ENCODE measurements at regions not wholly inside any gene's neighbourhood (a gene's known extent, or its start where the extent isn't known, plus 50 kb on each side); places are given as distances from the start of the nearest gene placed in this dataset.

- no peak for DNase-seq (ENCODE audit: low spot score)
These were observed 70.6 kb upstream of the WDR75 start for GRCh38 chr2:189370719-189371118.

DNA sequence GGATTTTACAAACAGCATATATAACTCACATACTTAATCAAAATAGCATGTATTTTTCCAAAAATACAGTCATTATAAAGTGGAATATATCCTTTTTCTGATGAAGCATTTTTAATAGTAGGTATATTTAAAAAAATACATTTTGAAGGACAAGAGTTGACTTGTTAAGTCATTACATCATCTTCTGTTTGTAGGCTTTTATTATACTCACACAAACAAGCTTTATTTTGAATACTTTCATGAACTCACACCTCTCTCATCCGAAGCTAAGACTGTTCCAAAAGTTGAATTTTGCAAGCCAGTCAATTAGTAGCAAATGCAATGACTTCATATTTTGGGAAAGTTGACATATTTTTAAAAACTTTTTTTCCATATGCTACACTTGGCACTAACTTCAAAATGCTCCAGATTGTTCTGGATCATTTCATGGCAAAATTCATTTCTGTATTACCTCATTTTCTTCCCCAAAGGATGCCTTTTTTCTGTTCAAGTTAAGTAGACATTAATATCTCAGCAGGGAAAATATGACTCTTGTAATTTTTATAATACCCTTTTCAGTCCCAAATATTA lies 68.5 kb upstream of the WDR75 start:
- no peak for DNase-seq (ENCODE audit: low spot score)

DNA sequence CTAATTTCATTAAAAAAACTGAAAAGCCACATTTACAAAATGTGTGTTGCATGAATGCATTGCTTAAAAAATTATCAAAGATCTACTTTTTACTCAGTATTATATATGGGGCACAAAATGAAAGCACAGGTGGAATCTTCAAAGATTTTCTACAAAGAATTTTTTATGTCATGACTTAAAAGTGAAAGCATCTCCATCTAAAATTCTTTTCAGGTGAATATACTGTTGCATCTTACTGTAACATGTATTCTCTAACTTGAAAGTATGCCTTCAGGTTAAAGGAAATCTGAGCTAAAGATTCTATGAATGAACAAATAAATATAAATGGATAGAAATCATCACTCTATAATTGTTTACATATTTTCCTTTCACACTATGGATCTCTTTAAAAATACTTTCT lies 66.8 kb upstream of the WDR75 start:
- DNase-seq (ENCODE audit: low spot score): no peak

GRCh38 chr2:189375842-189376241 lies 65.4 kb upstream of the WDR75 start:
- DNase-seq (ENCODE audit: low spot score): no peak

GRCh38 chr2:189379287-189379630 lies 62.0 kb upstream of the WDR75 start:
- no peak for DNase-seq (ENCODE audit: low spot score)

DNA sequence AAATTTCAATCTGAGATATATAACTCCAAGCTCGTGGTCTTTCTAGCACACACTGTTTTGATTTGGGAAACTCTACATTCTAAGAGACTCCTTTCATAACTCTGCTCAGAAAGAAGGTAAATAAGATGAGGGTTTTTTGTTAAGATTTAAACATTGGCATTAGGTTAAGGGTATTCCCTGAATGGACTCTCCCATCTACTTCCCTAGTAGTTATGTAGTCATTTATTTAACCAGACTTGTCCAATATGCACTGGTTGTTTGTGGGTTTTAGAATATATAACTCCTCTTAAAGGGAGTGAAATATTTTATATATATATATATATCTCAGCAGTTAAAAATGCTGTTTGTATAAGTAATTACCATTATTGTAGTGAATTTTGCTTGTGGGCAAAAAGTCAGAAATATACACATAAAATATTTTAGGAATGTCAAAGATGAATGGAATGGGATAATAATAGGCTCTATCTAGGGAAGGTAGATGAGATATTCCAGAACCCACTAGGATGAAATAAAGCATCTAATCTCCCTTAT lies 61.5 kb upstream of the WDR75 start:
- no peak for DNase-seq (ENCODE audit: low spot score)

DNA sequence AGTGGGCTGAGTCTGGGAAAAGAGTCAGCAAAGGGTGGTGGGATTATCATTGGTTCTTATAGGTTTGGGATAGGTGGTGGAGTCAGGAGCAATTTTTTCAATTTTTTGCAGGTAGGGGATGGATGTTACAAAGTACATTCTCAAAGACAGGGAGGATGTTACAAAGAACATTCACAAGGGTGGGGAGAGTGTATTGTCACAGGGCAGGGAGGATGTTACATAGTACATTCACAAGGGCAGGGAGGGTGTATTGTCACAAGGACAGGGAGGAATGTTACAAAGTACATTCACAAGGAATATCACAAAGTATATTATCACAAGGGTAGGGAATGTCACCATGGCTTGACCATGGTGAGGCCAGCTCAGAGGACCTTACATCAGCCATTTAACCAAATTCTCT lies 58.6 kb upstream of the WDR75 start:
- DNase-seq (ENCODE audit: low spot score): no peak

- no peak for DNase-seq (ENCODE audit: low spot score)
These were observed 54.5 kb upstream of the WDR75 start for GRCh38 chr2:189386741-189387140.

DNA sequence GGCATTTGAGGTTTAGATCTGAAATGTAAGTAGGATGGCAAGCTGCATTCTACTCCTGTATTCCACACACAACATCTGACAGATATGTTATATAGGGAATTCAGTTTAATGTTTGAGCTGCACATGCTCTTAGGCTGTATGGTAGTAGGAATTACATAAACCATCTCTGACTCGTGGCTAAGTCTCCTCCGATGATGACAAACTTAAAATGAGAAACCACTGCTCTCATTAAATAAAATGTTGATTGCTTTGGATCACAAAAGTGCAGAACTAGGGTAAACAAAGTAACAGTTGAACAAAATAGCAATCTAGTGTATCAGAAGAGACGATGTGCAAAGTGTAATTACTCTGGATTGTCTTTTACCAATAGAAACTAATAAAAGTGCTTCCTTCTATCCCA lies 50.1 kb upstream of the WDR75 start:
- DNase-seq (ENCODE audit: low spot score): no peak

All from activated CD4-positive, alpha-beta T cell treated with anti-CD3 and anti-CD28 coated beads, Interleukin-2, Interleukin-4, amounts not matched to agents 100 ng/mL and 50 ng/mL, durations not matched to agents 16 hours and 8 hours (primary cell).